ENCODE measurements at regions not wholly inside any gene's neighbourhood (a gene's known extent, or its start where the extent isn't known, plus 50 kb on each side); places are given as distances from the start of the nearest gene placed in this dataset.

DNA sequence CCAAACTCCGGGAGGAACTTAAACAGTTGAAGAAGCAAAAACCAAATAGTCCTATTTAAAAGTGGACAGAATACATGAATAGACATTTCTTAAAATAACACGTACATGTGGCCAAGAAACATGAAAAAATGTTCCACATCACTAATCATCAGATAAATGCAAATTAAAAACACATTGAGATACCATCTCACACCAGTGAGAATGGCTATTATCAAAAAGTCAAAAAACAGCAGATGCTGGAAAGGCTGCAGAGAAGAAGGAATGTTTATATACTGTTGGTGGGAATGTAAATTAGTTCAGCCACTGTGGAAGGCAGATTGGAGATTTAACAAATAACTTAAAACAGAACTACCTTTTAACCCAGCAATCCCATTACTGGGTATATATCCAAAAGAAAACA lies 283.0 kb upstream of the IZUMO3 start:
- H3K4me1 ChIP-seq, result no peaks in the 10 kb centered on the region
- WGBS, 5 donors, result 71 to 91% (median 82%) methylated on average over 2 of the region's 2 CpGs
- no peaks in the 10 kb centered on the region for H3K27me3 ChIP-seq (replicated peaks in 1 of 7)
- H3K9me3 ChIP-seq, result peaks cover 0 to 6% (median 0%) of the 10 kb centered on the region in 8 donors
- TF ChIP-seq POLR2AphosphoS5 (IDR thresholded peaks at IDR 0.05), result no peak
- TF ChIP-seq, protein P1, sequence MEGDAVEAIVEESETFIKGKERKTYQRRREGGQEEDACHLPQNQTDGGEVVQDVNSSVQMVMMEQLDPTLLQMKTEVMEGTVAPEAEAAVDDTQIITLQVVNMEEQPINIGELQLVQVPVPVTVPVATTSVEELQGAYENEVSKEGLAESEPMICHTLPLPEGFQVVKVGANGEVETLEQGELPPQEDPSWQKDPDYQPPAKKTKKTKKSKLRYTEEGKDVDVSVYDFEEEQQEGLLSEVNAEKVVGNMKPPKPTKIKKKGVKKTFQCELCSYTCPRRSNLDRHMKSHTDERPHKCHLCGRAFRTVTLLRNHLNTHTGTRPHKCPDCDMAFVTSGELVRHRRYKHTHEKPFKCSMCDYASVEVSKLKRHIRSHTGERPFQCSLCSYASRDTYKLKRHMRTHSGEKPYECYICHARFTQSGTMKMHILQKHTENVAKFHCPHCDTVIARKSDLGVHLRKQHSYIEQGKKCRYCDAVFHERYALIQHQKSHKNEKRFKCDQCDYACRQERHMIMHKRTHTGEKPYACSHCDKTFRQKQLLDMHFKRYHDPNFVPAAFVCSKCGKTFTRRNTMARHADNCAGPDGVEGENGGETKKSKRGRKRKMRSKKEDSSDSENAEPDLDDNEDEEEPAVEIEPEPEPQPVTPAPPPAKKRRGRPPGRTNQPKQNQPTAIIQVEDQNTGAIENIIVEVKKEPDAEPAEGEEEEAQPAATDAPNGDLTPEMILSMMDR (IDR thresholded peaks at IDR 0.05 in 8 of 11, conservative IDR thresholded peaks at IDR 0.05 in 3 of 11), result no peak
- no peak for TF ChIP-seq POLR2A (IDR thresholded peaks at IDR 0.05)
- no peak overlapping the region for H3K27ac ChIP-seq
- H3K4me3 ChIP-seq, result no peak overlapping the region
- no peaks in the 10 kb centered on the region for H3K36me3 ChIP-seq
- intact Hi-C loops (cut with DNase I; ENCODE audit: low total_unique reads), result no loop called here
- no peak for DNase-seq

DNA sequence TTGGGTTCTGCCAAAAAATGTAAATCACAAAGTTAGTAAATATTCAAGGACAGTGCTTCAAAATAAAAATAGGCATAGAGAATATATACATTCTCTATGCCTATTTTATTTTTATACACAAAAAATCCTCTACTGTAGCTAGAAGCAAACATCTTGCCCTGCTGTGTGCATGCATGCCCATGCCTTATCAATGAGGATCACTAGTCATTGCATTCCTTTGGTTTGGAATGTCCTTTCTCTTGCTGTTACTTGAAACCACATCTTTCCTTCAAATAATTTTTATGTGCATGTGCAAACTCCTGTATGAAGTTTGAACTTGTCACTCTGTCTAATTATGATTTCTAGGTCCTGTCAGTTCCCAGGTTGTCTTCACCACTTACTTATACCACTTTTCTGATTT lies 278.9 kb upstream of the IZUMO3 start:
- TF ChIP-seq POLR2A (IDR thresholded peaks at IDR 0.05) (no peak), POLR2AphosphoS5 (IDR thresholded peaks at IDR 0.05) (no peak)
- TF ChIP-seq, protein P1 (IDR thresholded peaks at IDR 0.05 in 8 of 11, conservative IDR thresholded peaks at IDR 0.05 in 3 of 11), result no peak
- DNase-seq, result no peak
- no peak overlapping the region for H3K4me3 ChIP-seq
- no peaks in the 10 kb centered on the region for H3K36me3 ChIP-seq
- no peaks in the 10 kb centered on the region for H3K4me1 ChIP-seq
- H3K27ac ChIP-seq, result no peak overlapping the region
- H3K27me3 ChIP-seq (replicated peaks in 1 of 7), result no peaks in the 10 kb centered on the region
- intact Hi-C loops (cut with DNase I; ENCODE audit: low total_unique reads), result no loop called here
- peaks cover 0 to 6% (median 0%) of the 10 kb centered on the region in 8 donors for H3K9me3 ChIP-seq

DNA sequence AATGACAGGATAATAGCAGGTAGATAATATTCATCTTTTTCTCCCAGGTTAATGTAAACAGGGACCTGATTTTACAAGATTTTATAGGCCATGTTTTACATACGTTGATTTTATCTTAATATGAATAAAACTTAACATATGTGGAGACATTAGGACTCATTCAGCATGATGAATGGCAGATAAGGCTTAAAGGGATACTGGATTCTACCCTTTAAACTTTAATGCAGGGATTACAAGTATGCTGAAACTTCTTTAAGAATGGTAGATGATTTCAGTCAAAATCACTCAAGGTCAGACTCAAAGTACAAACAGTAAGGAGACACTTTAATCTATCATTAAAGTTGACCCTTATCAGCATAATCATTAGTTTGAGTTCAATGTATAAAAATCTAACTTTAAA lies 274.5 kb upstream of the IZUMO3 start:
- Histone ChIP-seq H3K4me1 (no peaks in the 10 kb centered on the region), H3K4me3 (no peak overlapping the region), H3K9me3 (peaks cover 0 to 6% (median 0%) of the 10 kb centered on the region in 8 donors), H3K36me3 (no peaks in the 10 kb centered on the region), H3K27me3 (replicated peaks in 1 of 7) (no peaks in the 10 kb centered on the region), H3K27ac (no peak overlapping the region)
- intact Hi-C loops (cut with DNase I; ENCODE audit: low total_unique reads), result no loop called here
- WGBS, 5 donors, result 64 to 81% (median 67%) methylated on average over 1 of the region's 1 CpG
- no peak for DNase-seq
- TF ChIP-seq POLR2A (IDR thresholded peaks at IDR 0.05) (no peak), POLR2AphosphoS5 (IDR thresholded peaks at IDR 0.05) (no peak)
- TF ChIP-seq, protein P1 (IDR thresholded peaks at IDR 0.05 in 8 of 11, conservative IDR thresholded peaks at IDR 0.05 in 3 of 11), result no peak

DNA sequence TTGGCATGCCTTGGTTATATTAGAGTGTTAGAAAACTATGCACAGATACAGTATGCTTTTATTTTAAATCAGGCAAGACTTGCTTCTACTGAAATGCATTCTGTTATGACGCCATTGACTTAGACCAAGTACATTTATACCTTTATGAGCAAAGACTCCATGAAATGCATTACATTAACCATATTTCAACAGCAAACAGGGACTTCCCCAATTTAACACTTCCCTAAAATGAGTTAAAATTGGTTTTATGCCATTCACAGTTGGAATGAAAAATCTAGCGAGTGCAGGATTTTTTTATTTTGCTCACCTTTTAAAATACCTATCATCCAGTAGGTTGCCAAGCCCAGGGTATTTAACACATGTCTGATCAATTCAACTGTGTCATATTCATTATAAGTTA lies 272.1 kb upstream of the IZUMO3 start:
- TF ChIP-seq POLR2A (IDR thresholded peaks at IDR 0.05) (no peak), POLR2AphosphoS5 (IDR thresholded peaks at IDR 0.05) (no peak)
- TF ChIP-seq, protein P1 (IDR thresholded peaks at IDR 0.05 in 8 of 11, conservative IDR thresholded peaks at IDR 0.05 in 3 of 11), result no peak
- H3K9me3 ChIP-seq, result peaks cover 0 to 6% (median 0%) of the 10 kb centered on the region in 8 donors
- H3K27ac ChIP-seq, result no peak overlapping the region
- no peak for DNase-seq
- 63 to 82% (median 72%) methylated on average over 2 of the region's 2 CpGs for WGBS, 5 donors
- H3K27me3 ChIP-seq (replicated peaks in 1 of 7), result no peaks in the 10 kb centered on the region
- H3K36me3 ChIP-seq, result no peaks in the 10 kb centered on the region
- H3K4me3 ChIP-seq, result no peak overlapping the region
- H3K4me1 ChIP-seq, result no peaks in the 10 kb centered on the region
- intact Hi-C loops (cut with DNase I; ENCODE audit: low total_unique reads), result no loop called here

Measured in spleen (tissue), 11 donors.